ENCODE measurements at regions not wholly inside any gene's neighbourhood (a gene's known extent, or its start where the extent isn't known, plus 50 kb on each side); places are given as distances from the start of the nearest gene placed in this dataset.

DNA sequence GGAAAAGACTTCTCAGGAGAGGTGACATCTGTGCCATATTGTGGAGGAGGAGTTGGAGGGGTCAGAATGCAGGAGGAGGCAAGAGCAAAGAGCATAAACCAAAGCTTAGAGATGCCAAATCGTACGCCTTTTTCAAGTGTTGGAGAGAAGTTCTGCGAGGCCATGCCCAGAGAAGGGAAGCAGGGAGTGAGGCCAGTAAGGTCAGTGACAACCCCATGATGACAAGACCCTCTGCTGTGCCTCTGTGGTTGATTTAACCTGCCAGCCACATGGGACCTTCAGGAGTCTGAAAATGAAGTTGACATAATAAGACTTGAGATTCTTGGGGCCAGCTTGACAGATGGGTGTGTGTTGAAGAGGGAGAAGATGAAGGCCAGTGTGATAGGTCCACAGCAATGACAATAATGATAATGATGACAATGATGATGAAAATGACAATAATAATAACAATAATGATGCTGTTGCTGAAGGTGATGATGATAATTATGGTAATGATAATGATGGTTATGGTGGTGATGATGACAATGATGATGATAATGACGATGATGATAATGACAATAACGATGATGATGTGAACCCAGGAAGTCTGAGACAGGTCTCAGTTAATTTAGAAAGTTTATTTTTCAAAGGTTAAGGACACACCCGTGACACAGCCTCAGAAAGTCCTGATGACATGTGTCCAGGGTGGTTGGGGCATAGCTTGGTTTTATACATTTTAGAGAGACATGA, 152.6 kb upstream of the B3GAT1 start:
- no peak for TF ChIP-seq Cebpa-rat (IDR thresholded peaks at IDR 0.05)
- Histone ChIP-seq H3K9ac (no peak overlapping the region), H3K36me3 (no peaks in the 10 kb centered on the region), H4K20me1 (peaks cover 12% of the 10 kb centered on the region), H3K4me2 (no peak overlapping the region), H3K4me1 (peaks cover 18% of the 10 kb centered on the region), H3K27ac (no peak overlapping the region), H3K4me3 (no peak overlapping the region), H3K27me3 (no peaks in the 10 kb centered on the region), H3K9me3 (no peaks in the 10 kb centered on the region)

- Histone ChIP-seq H3K4me3 (no peak overlapping the region), H3K36me3 (no peaks in the 10 kb centered on the region), H4K20me1 (peaks cover 12% of the 10 kb centered on the region), H3K9ac (no peak overlapping the region), H3K27me3 (no peaks in the 10 kb centered on the region), H3K4me1 (peaks cover 25% of the 10 kb centered on the region), H3K27ac (no peak overlapping the region), H3K4me2 (no peak overlapping the region), H3K9me3 (no peaks in the 10 kb centered on the region)
- TF ChIP-seq Cebpa-rat (IDR thresholded peaks at IDR 0.05) = no peak
Observed at GRCh38 chr11:134562941-134563471, 151.0 kb upstream of the B3GAT1 start.

GRCh38 chr11:134562196-134562595, 150.2 kb upstream of the B3GAT1 start:
- TF ChIP-seq Cebpa-rat (IDR thresholded peaks at IDR 0.05) = no peak
- Histone ChIP-seq H3K27ac (no peak overlapping the region), H3K36me3 (no peaks in the 10 kb centered on the region), H3K9ac (no peak overlapping the region), H3K4me2 (no peak overlapping the region), H3K27me3 (no peaks in the 10 kb centered on the region), H4K20me1 (peaks cover 12% of the 10 kb centered on the region), H3K4me1 (peaks cover 25% of the 10 kb centered on the region), H3K9me3 (no peaks in the 10 kb centered on the region), H3K4me3 (no peak overlapping the region)

DNA sequence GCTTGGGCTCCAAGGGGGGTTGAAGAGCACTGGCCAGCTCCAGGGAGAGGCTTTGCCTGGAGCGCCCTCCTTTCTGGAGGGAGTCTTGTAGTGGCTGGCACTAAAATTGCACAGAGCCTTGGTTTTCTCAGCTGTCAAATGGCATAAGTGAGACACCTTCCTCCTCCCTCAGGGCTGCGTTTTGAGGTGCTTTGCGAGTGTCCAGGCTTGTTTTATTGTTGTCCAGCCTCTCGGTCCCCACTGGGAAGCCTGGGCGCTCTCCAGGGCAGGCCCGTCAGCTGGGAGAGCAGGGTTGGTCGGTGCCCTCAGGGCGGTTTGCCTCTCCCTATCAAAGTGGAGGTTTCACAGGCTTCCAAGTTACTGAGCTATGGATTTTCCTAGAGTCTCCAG, 149.3 kb upstream of the B3GAT1 start:
- Histone ChIP-seq H3K27ac (no peak overlapping the region), H3K36me3 (no peaks in the 10 kb centered on the region), H3K9ac (no peak overlapping the region), H3K9me3 (no peaks in the 10 kb centered on the region), H3K4me1 (peaks cover 25% of the 10 kb centered on the region), H4K20me1 (peaks cover 12% of the 10 kb centered on the region), H3K4me2 (peak overlapping the region; percentile 75), H3K27me3 (no peaks in the 10 kb centered on the region), H3K4me3 (no peak overlapping the region)
- TF ChIP-seq Cebpa-rat (IDR thresholded peaks at IDR 0.05) = no peak

DNA sequence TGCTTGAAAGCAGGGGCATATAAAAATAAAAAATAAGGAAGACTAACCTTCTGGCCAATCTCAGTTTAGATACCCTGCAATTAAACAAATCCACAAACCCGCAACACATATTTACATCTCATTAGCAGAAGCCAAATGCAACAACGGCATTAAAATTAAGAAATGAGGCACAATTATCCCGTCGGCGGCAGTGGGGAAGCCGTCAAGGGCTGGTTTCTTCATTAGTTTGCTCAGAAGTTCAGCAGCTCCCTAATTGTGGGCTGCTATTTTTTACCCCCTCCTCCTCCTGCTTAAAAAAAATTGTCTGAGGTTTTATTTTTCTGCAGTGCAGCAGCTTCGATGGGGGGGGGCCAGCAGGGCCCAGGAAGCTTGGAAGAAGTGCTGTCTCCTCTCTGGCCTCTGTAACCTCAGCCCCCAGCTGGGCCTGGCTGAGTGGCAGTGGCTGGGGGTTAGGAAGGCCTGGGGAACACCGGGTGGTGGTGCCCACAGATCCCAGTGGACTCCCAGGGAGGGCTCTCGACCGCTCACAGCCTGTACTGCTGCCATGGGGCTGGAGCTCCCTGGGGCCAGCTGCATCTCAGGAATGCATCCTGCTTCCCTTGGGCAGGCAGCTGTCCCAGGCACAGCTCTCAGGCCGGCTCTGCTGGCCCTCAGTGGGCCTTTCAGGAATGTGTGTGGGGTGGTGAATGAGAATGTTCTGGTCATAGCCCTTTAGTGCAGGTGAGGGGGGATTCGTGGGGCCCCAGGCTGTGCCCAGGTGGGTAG, 148.7 kb upstream of the B3GAT1 start:
- H3K36me3 ChIP-seq = no peaks in the 10 kb centered on the region
- peak overlapping the region; percentile 75 for H3K4me2 ChIP-seq
- H3K27ac ChIP-seq = no peak overlapping the region
- TF ChIP-seq Cebpa-rat (IDR thresholded peaks at IDR 0.05) = no peak
- no peaks in the 10 kb centered on the region for H3K27me3 ChIP-seq
- peaks cover 25% of the 10 kb centered on the region for H3K4me1 ChIP-seq
- H4K20me1 ChIP-seq = peaks cover 12% of the 10 kb centered on the region
- H3K9ac ChIP-seq = no peak overlapping the region; the same call in 1 of the 2 replicates
- H3K9me3 ChIP-seq = no peaks in the 10 kb centered on the region
- no peak overlapping the region for H3K4me3 ChIP-seq

DNA sequence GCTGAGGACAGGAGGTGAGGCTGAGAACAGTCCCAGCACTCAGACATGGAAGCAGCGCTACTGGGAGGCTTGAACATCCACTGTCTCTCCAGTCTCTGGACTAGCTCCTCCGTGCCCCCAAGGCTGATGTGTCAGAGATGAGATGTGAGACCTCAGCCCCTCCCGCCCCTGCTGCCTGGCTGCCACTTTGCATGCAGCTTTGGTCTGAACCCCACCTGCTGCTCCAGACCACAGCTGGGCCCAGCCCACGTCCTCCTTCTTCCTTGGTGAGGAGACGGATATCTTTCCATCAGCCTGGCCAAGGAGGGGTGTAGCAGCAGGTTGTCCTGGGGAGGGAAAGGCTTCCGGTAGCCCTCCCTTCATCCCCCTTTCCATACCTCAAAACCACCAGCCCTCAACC, 148.0 kb upstream of the B3GAT1 start:
- Histone ChIP-seq H3K4me2 (peak overlapping the region; percentile 75), H3K4me3 (no peak overlapping the region), H4K20me1 (peaks cover 12% of the 10 kb centered on the region), H3K27ac (no peak overlapping the region), H3K9ac (peak overlapping the region; percentile 22; the same call in 1 of the 2 replicates), H3K9me3 (no peaks in the 10 kb centered on the region), H3K27me3 (no peaks in the 10 kb centered on the region), H3K4me1 (peaks cover 25% of the 10 kb centered on the region), H3K36me3 (no peaks in the 10 kb centered on the region)
- no peak for TF ChIP-seq Cebpa-rat (IDR thresholded peaks at IDR 0.05)

GRCh38 chr11:134559602-134559962, 147.5 kb upstream of the B3GAT1 start:
- Histone ChIP-seq H3K4me3 (no peak overlapping the region), H3K27ac (no peak overlapping the region), H3K9me3 (no peaks in the 10 kb centered on the region), H3K27me3 (no peaks in the 10 kb centered on the region), H3K9ac (no peak overlapping the region), H3K4me2 (peak overlapping the region; percentile 75), H3K4me1 (peaks cover 25% of the 10 kb centered on the region), H4K20me1 (peaks cover 12% of the 10 kb centered on the region), H3K36me3 (no peaks in the 10 kb centered on the region)
- no peak for TF ChIP-seq Cebpa-rat (IDR thresholded peaks at IDR 0.05)

GRCh38 chr11:134558916-134559601, 147.0 kb upstream of the B3GAT1 start:
- Histone ChIP-seq H3K4me2 (peak overlapping the region; percentile 75), H3K27me3 (no peaks in the 10 kb centered on the region), H4K20me1 (peaks cover 12% of the 10 kb centered on the region), H3K9ac (no peak overlapping the region), H3K27ac (no peak overlapping the region), H3K4me1 (peaks cover 25% of the 10 kb centered on the region), H3K9me3 (no peaks in the 10 kb centered on the region), H3K36me3 (no peaks in the 10 kb centered on the region), H3K4me3 (no peak overlapping the region)
- TF ChIP-seq Cebpa-rat (IDR thresholded peaks at IDR 0.05) = no peak

DNA sequence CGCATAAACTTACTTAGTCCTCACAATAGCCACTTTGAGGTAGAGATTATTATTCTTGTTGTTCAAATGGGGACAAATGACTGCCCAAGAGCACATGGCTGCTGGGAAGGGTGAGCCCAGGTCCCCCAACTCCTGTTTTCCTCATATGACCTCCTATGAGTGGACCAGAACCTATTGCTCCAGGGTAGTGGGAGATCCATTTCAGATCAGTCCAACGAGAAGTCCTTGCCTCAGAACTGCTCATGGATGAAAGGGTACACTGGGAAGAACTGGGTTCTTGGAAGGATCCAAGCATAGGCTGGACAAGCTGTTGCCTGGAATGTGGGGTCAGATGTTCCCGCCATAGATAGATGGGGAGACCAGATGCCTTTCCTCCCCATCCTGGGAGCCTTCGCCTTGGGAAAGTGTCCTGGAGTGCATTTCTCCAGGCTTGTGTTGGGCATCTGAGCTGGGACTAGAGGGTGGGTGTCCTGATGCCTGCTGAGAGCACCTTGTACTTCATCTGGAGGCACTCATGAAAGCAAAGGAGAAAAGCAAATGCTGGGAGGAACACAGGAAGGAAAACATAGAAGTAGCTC, 146.3 kb upstream of the B3GAT1 start:
- no peak for TF ChIP-seq Cebpa-rat (IDR thresholded peaks at IDR 0.05)
- Histone ChIP-seq H3K9me3 (no peaks in the 10 kb centered on the region), H3K4me3 (no peak overlapping the region), H3K4me1 (peaks cover 25% of the 10 kb centered on the region), H3K4me2 (no peak overlapping the region), H4K20me1 (peaks cover 12% of the 10 kb centered on the region), H3K9ac (no peak overlapping the region), H3K27me3 (no peaks in the 10 kb centered on the region), H3K27ac (no peak overlapping the region), H3K36me3 (no peaks in the 10 kb centered on the region)
